Endothelial cell of umbilical vein (primary cell): ENCODE measurements at regions not wholly inside any gene's neighbourhood (a gene's known extent, or its start where the extent isn't known, plus 50 kb on each side); places are given as distances from the start of the nearest gene placed in this dataset.

ENCODE experiments used
- BruUV-seq: library from RNA; stranded (reverse); fragments of 400-500 nt; replicated peaks from 2 replicates; lab custom pipeline; 2021; lab: Mats Ljungman, UMichigan
- CTCF ChIA-PET: fragments of 300-600, 350-600 bp; sonication (Branson Sonifier 250); formaldehyde crosslinking; loops from one replicate; lab custom pipeline; 2021; ENCODE audit warnings: antibody characterized with exemption, inconsistent platforms; lab: Charles Lee
- POLR2A ChIA-PET: fragments of 300-600, 350-600 bp; sonication (Branson Sonifier 250); formaldehyde crosslinking; loops from one replicate; lab custom pipeline; 2021; ENCODE audit warnings: antibody characterized with exemption, inconsistent platforms; lab: Charles Lee
- DNase-seq: peaks from one replicate; pipeline ENCODE4 v3.0.0-alpha.2; 2011; ENCODE audit warnings: low read depth, low spot score
- FAIRE-seq: peaks from 2 replicates; lab custom pipeline; 2011; peaks lifted over from hg19 to GRCh38; lab: Jason Lieb, UNC
- H2AFZ ChIP-seq: 2 replicates; pipeline ENCODE4 v1.6.0; 2012; ENCODE audit warnings: low read depth, low read length, control low read depth, inconsistent platforms
- H3K27ac ChIP-seq: 2 replicates; pipeline ENCODE4 v1.5.1; 2011; ENCODE audit warnings: low read depth, mild to moderate bottlenecking, control low read depth, low read length, moderate library complexity; ENCODE audit not compliant: insufficient read depth
- H3K27me3 ChIP-seq, 2 experiments: 2 replicates each; pipeline versions ENCODE4 v1.6.0 to v1.6.1; 2011; ENCODE audit warnings: low read length in 2 of 2, mixed read lengths in 1 of 2; ENCODE audit not compliant: control insufficient read depth in 2 of 2, insufficient read depth in 2 of 2
- H3K36me3 ChIP-seq, 2 experiments: 2 replicates in 1 of 2; 3 replicates in 1 of 2; pipeline ENCODE4 v1.5.1; 2011; ENCODE audit warnings: low read length in 2 of 2, mild to moderate bottlenecking in 1 of 2, moderate library complexity in 1 of 2; ENCODE audit not compliant: control insufficient read depth in 2 of 2, insufficient read depth in 2 of 2; ENCODE audit errors: extremely low read depth in 1 of 2
- H3K4me1 ChIP-seq: 3 replicates; pipeline ENCODE4 v1.5.1; 2011; ENCODE audit warnings: mild to moderate bottlenecking, low read length; ENCODE audit not compliant: control insufficient read depth, insufficient read depth; ENCODE audit errors: extremely low read depth
- H3K4me2 ChIP-seq: 2 replicates; pipeline ENCODE4 v1.6.1; 2011; ENCODE audit warnings: low read length, control low read depth, mixed read lengths; ENCODE audit not compliant: insufficient read depth
- H3K4me3 ChIP-seq, 3 experiments: fragments of 200-600 bp in 1 of 3; sonication (generic), shearing (Covaris generic) in 1 of 3; replicated peaks in 1 of 3; 2 replicates each; pipeline ENCODE4 v1.5.1; 2011 to 2016; ENCODE audit warnings: control low read depth in 3 of 3, low read length in 3 of 3, mild to moderate bottlenecking in 2 of 3, inconsistent platforms in 1 of 3, low read depth in 1 of 3, moderate library complexity in 1 of 3; ENCODE audit not compliant: insufficient read depth in 1 of 3
- H3K79me2 ChIP-seq: 2 replicates; pipeline ENCODE4 v1.6.0; 2012; ENCODE audit warnings: low read length, inconsistent platforms; ENCODE audit not compliant: control insufficient read depth, insufficient read depth
- H3K9ac ChIP-seq: replicated peaks from 2 replicates; pipeline ENCODE3; 2011; ENCODE audit warnings: low read length, control low read depth; ENCODE audit not compliant: insufficient read depth; ENCODE audit errors: extremely low read depth
- H3K9me1 ChIP-seq: replicated peaks from 3 replicates; pipeline ENCODE4 v1.6.0; 2011; ENCODE audit warnings: mild to moderate bottlenecking, low read length; ENCODE audit not compliant: control insufficient read depth, insufficient read depth; ENCODE audit errors: extremely low read depth
- H3K9me3 ChIP-seq: replicated peaks from 2 replicates; pipeline ENCODE4 v1.5.1; 2012; ENCODE audit warnings: low read length, inconsistent platforms; ENCODE audit not compliant: control insufficient read depth, insufficient read depth
- H4K20me1 ChIP-seq: replicated peaks from 2 replicates; pipeline ENCODE3; 2011; ENCODE audit warnings: mild to moderate bottlenecking, low read length; ENCODE audit not compliant: control insufficient read depth, insufficient read depth; ENCODE audit errors: extremely low read depth
- CTCF ChIP-seq, 2 donors: IDR thresholded peaks; 1 replicate in 1 of 2; 2 replicates in 1 of 2; pipeline ENCODE4 v1.5.1; 2011; ENCODE audit warnings: low read length in 2 of 2, mild to moderate bottlenecking in 2 of 2, moderate library complexity in 2 of 2, control low read depth in 1 of 2, inconsistent platforms in 1 of 2, low read depth in 1 of 2; ENCODE audit not compliant: insufficient read depth in 1 of 2; ENCODE audit errors: extremely low read depth in 1 of 2
- EZH2 ChIP-seq: IDR thresholded peaks from 2 replicates; pipeline ENCODE4 v1.6.1; 2012; ENCODE audit warnings: borderline replicate concordance, low read depth, mild to moderate bottlenecking, moderate library complexity, low read length, inconsistent platforms; ENCODE audit not compliant: severe bottlenecking
- FOS ChIP-seq: IDR thresholded peaks from 2 replicates; pipeline ENCODE4 v1.6.1; 2011; ENCODE audit warnings: mild to moderate bottlenecking, low read length, moderate library complexity, borderline replicate concordance; ENCODE audit not compliant: insufficient read depth
- GATA2 ChIP-seq: IDR thresholded peaks from 2 replicates; pipeline ENCODE4 v1.7.0; 2011; ENCODE audit warnings: low read depth, mild to moderate bottlenecking, moderate library complexity, mixed read lengths, low read length; ENCODE audit not compliant: insufficient read length, insufficient read depth
- JUN ChIP-seq: IDR thresholded peaks from 2 replicates; pipeline ENCODE4 v1.6.1; 2011; ENCODE audit warnings: borderline replicate concordance, low read depth; ENCODE audit not compliant: insufficient read length, insufficient read depth
- MAX ChIP-seq: IDR thresholded peaks from 2 replicates; pipeline ENCODE4 v1.6.1; 2011; ENCODE audit not compliant: insufficient read depth, insufficient read length
- MYC ChIP-seq: IDR thresholded peaks from one replicate; pipeline ENCODE4 v1.6.1; 2011; ENCODE audit warnings: mild to moderate bottlenecking, low read depth, low read length
- POLR2A ChIP-seq: IDR thresholded peaks from 2 replicates; pipeline ENCODE4 v1.6.1; 2012; ENCODE audit warnings: low read depth, mild to moderate bottlenecking, control low read depth, low read length
- POLR2AphosphoS5 ChIP-seq: IDR thresholded peaks from 2 replicates; pipeline ENCODE4 v1.6.1; 2012; ENCODE audit warnings: low read depth, mild to moderate bottlenecking, control low read depth, low read length, moderate library complexity; ENCODE audit not compliant: insufficient read depth
- dilution Hi-C: fragments of 300-500 bp; cut with MboI; formaldehyde crosslinking; loops from one replicate; pipeline ENCODE4 v1.15.0; 2019; ENCODE audit warnings: low sequenced_read_pairs; ENCODE audit not compliant: extremely low pct_ligation_motif_present
- intact Hi-C: fragments of 100-400 bp; cut with micrococcal nuclease; formaldehyde crosslinking; loops from one replicate; pipeline ENCODE4 v1.10.0; 2022

GRCh38 chr4:31041385-31041784 lies 321.2 kb downstream of the PCDH7 start:
- H3K36me3 ChIP-seq: no peaks in the 10 kb centered on the region
- ChIA-PET POLR2A (no interaction called here), CTCF (no interaction called here)
- H3K4me1 ChIP-seq: no peaks in the 10 kb centered on the region
- no peaks in the 10 kb centered on the region for H4K20me1 ChIP-seq
- H3K4me3 ChIP-seq: no peak overlapping the region
- intact Hi-C loops: loop anchor here (10.0 kb wide), 1 partner anchor 233 kb away; no protein-coding TSS in a partner anchor
- no peak overlapping the region for H3K27ac ChIP-seq
- no peaks in the 10 kb centered on the region for H3K9me3 ChIP-seq
- TF ChIP-seq POLR2A (no peak), FOS (no peak), MYC (no peak), GATA2 (no peak), MAX (no peak), CTCF (IDR thresholded peaks at IDR 0.05; ENCODE audit: extremely low read depth in 1 of 2, insufficient read depth in 1 of 2, low read depth in 1 of 2, low read length in 2 of 2) (no peak)
- FAIRE-seq: no peak
- no peak overlapping the region for H3K9ac ChIP-seq
- dilution Hi-C loops: no loop called here
- H3K4me2 ChIP-seq: no peak overlapping the region
- no peaks in the 10 kb centered on the region for H3K27me3 ChIP-seq
- no peak overlapping the region for H2AFZ ChIP-seq
- BruUV-seq: no TSS peak
- no peaks in the 10 kb centered on the region for H3K9me1 ChIP-seq
- DNase-seq: no peak
- no peaks in the 10 kb centered on the region for H3K79me2 ChIP-seq

- no peak overlapping the region for H3K27ac ChIP-seq
- H2AFZ ChIP-seq: no peak overlapping the region
- no peaks in the 10 kb centered on the region for H3K36me3 ChIP-seq
- H3K9ac ChIP-seq: no peak overlapping the region
- no peak overlapping the region for H3K4me3 ChIP-seq
- H3K9me3 ChIP-seq: no peaks in the 10 kb centered on the region
- no peak for FAIRE-seq
- H3K9me1 ChIP-seq: no peaks in the 10 kb centered on the region
- dilution Hi-C loops: no loop called here
- no peaks in the 10 kb centered on the region for H3K27me3 ChIP-seq
- intact Hi-C loops: loop anchor here (10.0 kb wide), 1 partner anchor 233 kb away; no protein-coding TSS in a partner anchor
- H3K4me2 ChIP-seq: no peak overlapping the region
- ChIA-PET POLR2A (no interaction called here), CTCF (no interaction called here)
- no peaks in the 10 kb centered on the region for H3K79me2 ChIP-seq
- TF ChIP-seq FOS (no peak), POLR2A (no peak), POLR2AphosphoS5 (no peak), MAX (no peak), CTCF (IDR thresholded peaks at IDR 0.05; ENCODE audit: extremely low read depth in 1 of 2, insufficient read depth in 1 of 2, low read depth in 1 of 2, low read length in 2 of 2) (no peak), JUN (no peak), MYC (no peak), GATA2 (no peak), EZH2 (no peak)
- H4K20me1 ChIP-seq: no peaks in the 10 kb centered on the region
- BruUV-seq: no TSS peak
- no peak for DNase-seq
- no peaks in the 10 kb centered on the region for H3K4me1 ChIP-seq
Measured at GRCh38 chr4:31041853-31042252, 321.7 kb downstream of the PCDH7 start.
